ENCODE measurements at regions not wholly inside any gene's neighbourhood (a gene's known extent, or its start where the extent isn't known, plus 50 kb on each side); places are given as distances from the start of the nearest gene placed in this dataset.
"Not testable (repeated sequence)": the region's sequence is repeated elsewhere in the genome, so short reads cannot be mapped to it uniquely, and the experiment has no call there.

GRCh38 chr11:89577428-89577827, 86.3 kb upstream of the NOX4 start:
- TF ChIP-seq CTCF, POLR2A (IDR thresholded peaks at IDR 0.05): not testable (repeated sequence)

Measured in uterus (tissue), 2 donors.